ENCODE measurements at regions not wholly inside any gene's neighbourhood (a gene's known extent, or its start where the extent isn't known, plus 50 kb on each side); places are given as distances from the start of the nearest gene placed in this dataset.

- no peak for DNase-seq (ENCODE audit: low read depth)
Observed at GRCh38 chr20:43863821-43864544, 50.7 kb upstream of the TOX2 start.

GRCh38 chr20:43863330-43863729 is 51.3 kb upstream of the TOX2 start:
- no peak for DNase-seq (ENCODE audit: low read depth)

GRCh38 chr20:43862438-43862837 is 52.2 kb upstream of the TOX2 start:
- no peak for DNase-seq (ENCODE audit: low read depth)

GRCh38 chr20:43859994-43860393 is 54.7 kb upstream of the TOX2 start:
- no peak for DNase-seq (ENCODE audit: low read depth)

- no peak for DNase-seq (ENCODE audit: low read depth)
Observed at GRCh38 chr20:43857932-43858331, 56.7 kb upstream of the TOX2 start.

GRCh38 chr20:43857127-43857526 is 57.5 kb upstream of the TOX2 start:
- DNase-seq (ENCODE audit: low read depth), result no peak

GRCh38 chr20:43855803-43856202 is 58.8 kb upstream of the TOX2 start:
- no peak for DNase-seq (ENCODE audit: low read depth)

GRCh38 chr20:43853918-43854317 is 60.7 kb upstream of the TOX2 start:
- no peak for DNase-seq (ENCODE audit: low read depth)

GRCh38 chr20:43853174-43853803 is 61.4 kb upstream of the TOX2 start:
- DNase-seq (ENCODE audit: low read depth), result no peak

GRCh38 chr20:43849496-43850186 is 65.0 kb upstream of the TOX2 start:
- peak; percentile 75 for DNase-seq (ENCODE audit: low read depth)

- DNase-seq (ENCODE audit: low read depth), result no peak
Observed at GRCh38 chr20:43846516-43846905, 68.1 kb upstream of the TOX2 start.

GRCh38 chr20:43844778-43845614 is 69.7 kb upstream of the TOX2 start:
- DNase-seq (ENCODE audit: low read depth), result peak; percentile 95

- DNase-seq (ENCODE audit: low read depth), result no peak
Observed at GRCh38 chr20:43843965-43844660, 70.5 kb upstream of the TOX2 start.

GRCh38 chr20:43843096-43843964 is 71.3 kb upstream of the TOX2 start:
- DNase-seq (ENCODE audit: low read depth), result peak; percentile 83

GRCh38 chr20:43842126-43843020 is 72.3 kb upstream of the TOX2 start:
- no peak for DNase-seq (ENCODE audit: low read depth)

GRCh38 chr20:43840382-43841070 is 74.1 kb upstream of the TOX2 start:
- peak; percentile 35 for DNase-seq (ENCODE audit: low read depth)

- no peak for DNase-seq (ENCODE audit: low read depth)
Observed at GRCh38 chr20:43839793-43840199, 74.9 kb upstream of the TOX2 start.

- no peak for DNase-seq (ENCODE audit: low read depth)
Observed at GRCh38 chr20:43838703-43839060, 76.0 kb upstream of the TOX2 start.

Measured in Daoy (cell line).